ENCODE measurements at regions not wholly inside any gene's neighbourhood (a gene's known extent, or its start where the extent isn't known, plus 50 kb on each side); places are given as distances from the start of the nearest gene placed in this dataset.
"Not testable (repeated sequence)": the region's sequence is repeated elsewhere in the genome, so short reads cannot be mapped to it uniquely, and the experiment has no call there.

- TF ChIP-seq POLR2A (IDR thresholded peaks at IDR 0.05; ENCODE audit: extremely low read depth, insufficient read length); MYC (IDR thresholded peaks at IDR 0.05; ENCODE audit: low read depth, low read length): not testable (repeated sequence)
Measured at GRCh38 chr2:111544006-111544405, 340.0 kb downstream of the ANAPC1 start.
